Stimulated activated naive CD8-positive, alpha-beta T cell treated with anti-CD3 and anti-CD28 coated beads, Interleukin-15, Interleukin-2, amounts not matched to agents 100 U/mL and 50 U/mL, for 24 hours (primary cell): ENCODE measurements at regions not wholly inside any gene's neighbourhood (a gene's known extent, or its start where the extent isn't known, plus 50 kb on each side); places are given as distances from the start of the nearest gene placed in this dataset.
"Not testable (repeated sequence)": the region's sequence is repeated elsewhere in the genome, so short reads cannot be mapped to it uniquely, and the experiment has no call there.

Source experiments
- ATAC-seq: fragments of 150-1000 bp; cut with Tn5 transposase; one replicate; pipeline ENCODE4 v1.10.0; 2021
- DNase-seq: peaks from one replicate; pipeline ENCODE4 v3.0.0; 2021

- no peak for DNase-seq
- ATAC-seq: no peak
These were observed 85.4 kb upstream of the RALY start for GRCh38 chr20:33908336-33908735.

DNA sequence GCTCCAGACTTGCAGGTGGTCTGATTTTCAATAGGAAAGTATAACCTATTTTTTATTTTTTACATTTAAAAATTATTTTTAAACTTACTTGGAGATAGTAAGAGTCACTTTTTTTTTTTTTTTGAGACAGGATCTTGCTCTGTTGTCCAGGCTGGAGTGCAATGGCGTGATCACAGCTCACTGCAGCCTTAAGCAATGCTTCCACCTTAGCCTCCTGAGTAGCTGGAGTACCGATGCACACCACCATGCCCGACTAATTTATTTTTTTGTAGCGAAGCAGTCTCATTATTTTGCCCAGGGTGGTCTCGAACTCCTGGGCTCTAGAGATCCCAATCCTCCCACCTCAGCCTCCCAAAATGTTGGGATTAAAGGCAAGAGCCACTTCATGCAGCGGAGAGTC, 84.8 kb upstream of the RALY start:
- DNase-seq: no peak
- no peak for ATAC-seq

GRCh38 chr20:33909331-33909921, 84.3 kb upstream of the RALY start:
- ATAC-seq (no peak), DNase-seq (no peak)

GRCh38 chr20:33910056-33910455, 83.7 kb upstream of the RALY start:
- DNase-seq: no peak

GRCh38 chr20:33910529-33911327, 83.0 kb upstream of the RALY start:
- ATAC-seq: no peak
- no peak for DNase-seq

More at GRCh38 chr20:33910056-33910455, 83.7 kb upstream of the RALY start:
- no peak for ATAC-seq

DNA sequence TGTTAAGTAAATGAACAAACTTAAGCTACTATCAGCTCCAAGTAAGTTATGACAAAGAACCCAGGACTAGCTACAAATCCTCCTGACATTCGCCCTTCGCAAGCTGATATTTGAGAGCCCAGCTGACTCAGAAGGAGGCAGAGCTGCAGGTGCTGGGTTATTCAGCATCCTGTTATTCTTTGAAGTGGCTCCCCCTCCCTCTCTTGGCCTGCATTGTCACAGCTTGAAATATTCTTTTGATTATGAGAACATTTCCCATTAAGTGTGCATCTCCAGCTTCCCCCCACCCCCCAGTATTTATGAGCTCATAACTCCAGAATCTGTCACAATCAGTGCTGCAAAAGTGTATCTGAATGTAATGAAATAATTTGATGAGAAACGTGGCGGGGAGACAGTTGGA, 78.8 kb upstream of the RALY start:
- DNase-seq (peak; percentile 15), ATAC-seq (peak; percentile 77)

GRCh38 chr20:33915726-33916331, 77.9 kb upstream of the RALY start:
- no peak for ATAC-seq
- DNase-seq: peak; percentile 71

GRCh38 chr20:33916768-33917167, 76.9 kb upstream of the RALY start:
- no peak for DNase-seq
- ATAC-seq: no peak

DNA sequence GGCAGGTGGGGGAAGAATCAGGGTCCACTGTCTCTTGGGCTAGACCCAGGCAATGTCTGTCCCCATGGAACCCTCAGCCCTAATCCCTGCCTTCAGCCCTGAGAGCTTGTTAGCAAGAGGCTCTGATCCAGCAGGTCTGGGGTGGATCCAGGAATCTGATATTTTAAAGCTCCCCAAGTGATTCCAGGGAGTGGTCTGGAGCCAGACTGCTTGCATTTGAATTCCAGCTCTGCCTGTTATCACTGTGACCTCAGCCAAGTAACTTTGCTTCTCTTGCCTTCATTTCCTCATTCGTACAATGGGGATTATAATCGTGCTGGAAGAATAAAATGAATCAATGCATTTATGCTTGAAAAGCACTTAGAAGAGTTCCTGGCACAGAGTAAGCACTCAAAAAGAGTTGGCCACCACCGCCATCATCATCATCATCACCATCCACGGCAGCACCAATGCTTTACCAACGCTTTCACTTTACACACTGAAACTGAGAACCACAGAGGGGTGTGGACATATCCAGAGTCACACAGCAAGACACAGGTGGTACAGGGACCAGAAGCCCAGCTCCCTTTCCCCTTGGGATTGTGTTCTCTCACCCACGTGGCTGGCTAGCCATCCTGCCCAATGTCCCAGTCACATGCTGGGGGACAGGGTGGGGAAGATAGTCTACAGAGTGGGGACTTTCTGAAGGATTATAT, 75.7 kb upstream of the RALY start:
- ATAC-seq: peak; percentile 42
- DNase-seq: no peak

- ATAC-seq (no peak), DNase-seq (no peak)
These were observed 75.0 kb upstream of the RALY start for GRCh38 chr20:33918662-33919061.

DNA sequence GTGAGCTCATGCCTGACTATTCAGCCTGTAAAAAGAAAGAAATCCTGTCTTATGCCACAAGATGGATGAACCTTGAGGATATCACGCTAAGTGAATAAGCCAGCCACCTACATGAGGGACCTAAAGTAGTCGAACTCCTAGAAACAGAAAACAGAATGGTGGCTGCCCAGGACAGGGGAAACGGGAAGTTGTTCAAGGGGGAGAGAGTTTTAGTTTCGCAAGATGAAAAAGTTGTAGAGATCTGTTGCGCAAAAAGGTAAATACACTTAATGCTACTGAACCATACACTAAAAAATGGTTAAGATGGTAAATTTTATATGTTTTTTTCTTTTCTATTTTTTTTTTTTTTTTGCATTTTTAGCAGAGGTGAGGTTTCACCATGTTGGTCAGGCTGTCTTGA, 74.1 kb upstream of the RALY start:
- no peak for ATAC-seq
- no peak for DNase-seq

DNA sequence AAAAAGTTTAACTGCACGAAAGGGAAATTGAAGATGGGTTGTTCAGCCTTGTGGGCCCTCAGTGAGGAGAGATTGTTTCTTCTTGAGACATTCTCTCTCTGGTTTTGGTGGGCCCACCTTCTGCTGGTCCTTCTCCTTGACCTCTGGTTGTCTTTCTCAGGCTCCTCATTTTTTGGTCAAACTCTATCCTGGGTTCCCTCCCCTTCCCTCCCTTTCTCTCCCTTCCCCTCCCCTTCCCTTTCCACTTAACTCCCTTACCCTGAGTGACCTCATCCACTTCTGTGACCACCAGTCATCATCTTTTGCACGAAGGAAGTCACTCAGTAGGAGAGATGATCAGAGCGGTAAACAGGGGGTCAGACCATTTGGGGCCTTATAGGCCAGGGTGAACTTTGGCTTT, 71.5 kb upstream of the RALY start:
- ATAC-seq (no peak), DNase-seq (no peak)

DNA sequence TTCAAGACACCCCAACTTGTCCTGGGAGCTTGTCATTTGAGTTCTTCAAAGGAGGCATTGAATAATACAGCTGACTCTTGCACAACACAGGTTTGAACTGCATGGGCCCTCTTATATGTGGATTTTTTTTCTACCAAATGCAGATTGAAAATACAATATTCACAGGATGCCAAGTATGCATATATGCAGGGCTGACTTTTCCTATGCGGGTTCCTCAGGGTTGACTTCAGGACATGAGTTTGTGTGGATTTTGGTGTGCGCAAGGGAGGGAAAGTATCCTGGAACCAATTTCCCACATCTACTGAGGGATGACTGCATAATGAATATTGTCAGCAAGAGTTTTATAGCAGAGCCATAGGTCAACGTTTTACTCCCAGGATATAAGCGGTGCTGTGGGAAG, 70.0 kb upstream of the RALY start:
- DNase-seq (no peak), ATAC-seq (no peak)

GRCh38 chr20:33925867-33926266, 67.8 kb upstream of the RALY start:
- DNase-seq (no peak), ATAC-seq (no peak)

DNA sequence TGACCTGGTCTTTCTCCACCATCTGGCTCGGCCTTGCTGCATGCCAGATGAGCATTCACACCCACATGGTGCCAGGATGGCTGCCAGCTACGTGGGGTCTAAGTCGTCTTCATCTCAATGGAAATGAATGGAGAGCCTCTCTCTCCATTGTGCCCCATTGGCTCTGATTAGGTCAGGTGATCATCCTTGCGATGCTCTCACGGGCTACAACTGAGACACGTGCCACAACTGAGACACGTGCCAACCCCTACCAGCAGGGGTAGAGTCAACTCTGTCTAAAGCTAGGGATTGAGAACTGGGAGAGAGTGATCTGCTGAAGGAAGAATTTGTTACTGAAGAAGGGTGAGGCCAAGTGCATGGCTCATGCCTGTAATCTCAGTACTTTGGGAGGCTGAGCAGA, 67.3 kb upstream of the RALY start:
- ATAC-seq: no peak
- DNase-seq: no peak

DNA sequence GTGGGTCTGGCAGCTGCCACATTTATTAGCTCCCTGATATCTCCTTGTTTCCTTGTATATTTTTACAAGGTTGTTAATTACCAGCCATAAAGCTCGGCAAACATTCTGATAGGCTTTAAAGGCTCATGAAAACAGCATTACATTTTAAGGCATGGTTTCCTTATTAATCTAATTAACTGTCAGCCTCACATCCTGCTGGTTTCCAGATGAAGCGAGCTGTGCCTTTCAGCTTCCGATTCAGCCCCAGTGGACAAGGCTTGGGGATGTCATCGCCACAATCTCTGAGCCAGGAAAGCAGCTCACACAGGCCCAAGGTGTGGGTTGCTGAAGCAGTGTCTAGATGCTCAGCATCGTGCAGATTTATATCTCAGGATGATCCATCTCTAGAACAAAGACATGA, 66.0 kb upstream of the RALY start:
- no peak for ATAC-seq
- no peak for DNase-seq

GRCh38 chr20:33929917-33930316, 63.8 kb upstream of the RALY start:
- DNase-seq (no peak), ATAC-seq (no peak)

DNA sequence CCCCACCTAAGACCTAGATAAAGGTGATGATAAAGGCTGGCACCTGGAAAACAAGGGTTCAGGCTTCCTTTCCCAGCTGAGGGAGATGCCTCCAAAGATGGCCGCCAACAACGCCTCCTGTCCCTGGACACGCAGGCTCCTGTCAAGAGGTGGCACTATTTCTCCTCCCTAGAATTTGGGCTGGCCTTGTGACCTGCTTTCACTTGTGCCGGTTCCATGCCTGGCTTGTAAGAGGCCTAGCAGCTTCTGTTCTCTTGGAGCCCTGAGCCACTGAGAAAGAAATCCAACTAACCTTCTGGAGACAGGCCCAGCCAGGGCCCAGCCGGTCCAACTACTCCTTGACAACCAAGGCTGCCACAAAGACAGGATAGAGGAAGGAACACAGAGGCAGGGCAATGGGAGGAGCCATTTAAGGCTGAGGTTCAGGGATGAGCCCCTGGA, 60.2 kb upstream of the RALY start:
- peak; percentile 80 for ATAC-seq
- peak; percentile 62 for DNase-seq

DNA sequence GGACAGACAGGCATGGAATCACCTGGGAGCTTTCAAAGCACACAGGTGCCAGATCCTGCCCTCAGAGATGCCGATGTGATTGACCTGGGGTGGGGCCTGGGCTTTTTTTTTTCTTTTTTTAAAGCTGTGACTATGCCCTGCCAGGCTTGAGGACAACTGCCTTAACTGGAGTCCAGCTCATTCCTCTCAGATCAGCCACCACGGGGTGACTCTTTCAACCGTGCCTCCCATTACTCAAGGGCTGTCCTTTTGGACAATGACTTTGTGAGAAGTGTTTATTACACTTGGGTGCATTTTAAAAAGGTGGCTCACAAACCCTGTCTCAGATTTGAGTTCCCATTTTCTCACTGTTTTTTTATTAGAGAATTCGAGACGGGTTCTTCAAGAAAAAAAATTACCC, 57.1 kb upstream of the RALY start:
- ATAC-seq (no peak), DNase-seq (no peak)

DNA sequence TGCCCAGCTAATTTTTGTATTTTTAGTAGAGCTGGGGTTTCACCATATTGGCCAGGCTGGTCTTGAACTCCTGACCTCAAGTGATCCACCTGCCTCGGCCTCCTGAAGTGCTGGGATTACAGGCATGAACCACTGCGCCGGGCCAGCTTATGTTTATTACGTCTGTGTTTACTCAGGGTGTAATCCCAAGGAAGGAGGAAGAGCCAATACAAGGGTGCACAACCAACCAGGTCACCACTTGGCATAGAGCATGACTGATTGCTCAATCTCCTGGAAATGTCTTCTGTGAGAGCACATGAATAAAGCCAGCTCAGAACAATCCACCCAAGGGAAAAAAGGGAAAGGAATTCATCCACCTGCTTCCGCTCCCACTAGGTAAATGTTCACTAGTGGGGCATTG, 54.7 kb upstream of the RALY start:
- not testable (repeated sequence) for ATAC-seq, DNase-seq

- ATAC-seq (no peak), DNase-seq (no peak)
These were observed 53.0 kb upstream of the RALY start for GRCh38 chr20:33940666-33941065.
